Astrocyte of the spinal cord (primary cell): ENCODE measurements at regions not wholly inside any gene's neighbourhood (a gene's known extent, or its start where the extent isn't known, plus 50 kb on each side); places are given as distances from the start of the nearest gene placed in this dataset.

Experiments used
- DNase-seq: peaks from one replicate; pipeline ENCODE4 v3.0.0; 2011; ENCODE audit warnings: low read depth, low spot score
- H3K4me3 ChIP-seq: 2 replicates; pipeline ENCODE4 v1.5.1; 2011; ENCODE audit warnings: low read depth, mild to moderate bottlenecking, low read length, moderate library complexity
- in situ Hi-C: cut with HindIII; loops from 2 replicates; pipeline ENCODE4 v1.10.0; 2017; ENCODE audit warnings: low sequenced_read_pairs
- TF ChIP-seq, protein P1 (sequence below): IDR thresholded peaks from 2 replicates; pipeline ENCODE4 v1.5.1; 2012; ENCODE audit warnings: low read depth, mild to moderate bottlenecking, low read length, inconsistent platforms

DNA sequence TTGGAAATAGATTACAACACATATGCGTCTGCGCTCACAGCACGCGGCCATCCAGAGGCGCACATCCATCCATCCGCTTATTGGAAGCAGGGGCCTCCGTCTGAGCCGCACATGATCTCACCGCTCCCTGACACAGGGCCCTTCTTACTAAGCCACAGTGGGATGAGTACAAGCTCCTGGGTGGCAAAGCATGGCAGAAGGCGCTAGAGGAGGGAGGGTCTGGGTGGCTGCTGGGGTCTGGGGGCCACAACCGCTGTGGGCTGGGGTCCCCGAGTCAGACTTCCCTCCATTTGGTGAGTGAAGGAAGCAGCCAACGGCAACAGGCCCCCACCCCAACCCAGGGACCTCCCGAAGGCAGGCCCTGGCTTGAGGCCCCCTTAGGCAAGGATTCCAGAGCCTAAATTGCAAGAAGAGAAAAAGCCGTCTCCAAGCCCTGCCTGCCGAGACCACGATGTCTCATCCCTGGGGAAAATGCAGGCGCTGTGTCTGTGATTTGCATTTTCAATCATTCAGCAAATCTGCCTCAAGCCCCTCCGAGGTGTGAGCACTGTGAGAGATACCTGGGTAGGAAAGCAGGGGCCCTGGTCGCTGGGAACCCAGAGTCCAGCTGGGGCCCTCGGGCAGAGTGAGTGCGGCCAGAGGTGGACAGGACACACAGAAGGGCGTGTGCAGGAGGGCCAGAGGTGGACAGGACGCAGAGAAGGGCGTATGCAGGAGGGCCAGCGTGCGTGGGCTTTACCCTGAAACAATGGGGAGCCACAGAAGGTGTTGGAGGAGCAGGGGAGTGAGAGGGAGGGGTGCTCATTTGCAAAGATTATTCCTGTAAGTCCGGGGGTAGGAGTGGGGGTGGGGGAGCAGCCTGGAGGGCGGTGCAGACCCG, 135.7 kb downstream of the OLFM1 start:
- TF ChIP-seq, protein P1, sequence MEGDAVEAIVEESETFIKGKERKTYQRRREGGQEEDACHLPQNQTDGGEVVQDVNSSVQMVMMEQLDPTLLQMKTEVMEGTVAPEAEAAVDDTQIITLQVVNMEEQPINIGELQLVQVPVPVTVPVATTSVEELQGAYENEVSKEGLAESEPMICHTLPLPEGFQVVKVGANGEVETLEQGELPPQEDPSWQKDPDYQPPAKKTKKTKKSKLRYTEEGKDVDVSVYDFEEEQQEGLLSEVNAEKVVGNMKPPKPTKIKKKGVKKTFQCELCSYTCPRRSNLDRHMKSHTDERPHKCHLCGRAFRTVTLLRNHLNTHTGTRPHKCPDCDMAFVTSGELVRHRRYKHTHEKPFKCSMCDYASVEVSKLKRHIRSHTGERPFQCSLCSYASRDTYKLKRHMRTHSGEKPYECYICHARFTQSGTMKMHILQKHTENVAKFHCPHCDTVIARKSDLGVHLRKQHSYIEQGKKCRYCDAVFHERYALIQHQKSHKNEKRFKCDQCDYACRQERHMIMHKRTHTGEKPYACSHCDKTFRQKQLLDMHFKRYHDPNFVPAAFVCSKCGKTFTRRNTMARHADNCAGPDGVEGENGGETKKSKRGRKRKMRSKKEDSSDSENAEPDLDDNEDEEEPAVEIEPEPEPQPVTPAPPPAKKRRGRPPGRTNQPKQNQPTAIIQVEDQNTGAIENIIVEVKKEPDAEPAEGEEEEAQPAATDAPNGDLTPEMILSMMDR, result no peak

DNA sequence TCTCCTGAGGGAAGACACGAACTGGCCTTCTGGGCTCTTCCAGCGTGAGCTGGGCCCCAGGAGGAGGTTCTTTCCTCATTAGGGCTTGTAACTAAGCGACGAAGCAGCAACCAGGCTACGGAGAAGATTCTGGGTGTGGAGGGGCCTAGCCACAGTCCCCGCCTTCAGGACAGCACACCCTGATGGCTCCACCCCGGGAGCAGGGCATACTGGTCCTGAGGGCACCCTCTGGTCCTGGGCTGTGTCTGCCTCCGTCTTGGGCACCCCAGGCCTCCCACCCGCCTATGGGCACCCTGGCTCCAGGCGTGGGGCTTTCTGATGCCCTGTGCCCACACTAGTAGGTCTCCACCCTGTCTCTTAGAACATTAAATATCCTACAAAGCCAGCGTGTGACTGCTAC, 136.4 kb downstream of the OLFM1 start:
- TF ChIP-seq, protein P1, result no peak
- in situ Hi-C loops, result no loop called here
- DNase-seq, result no peak
- no peak overlapping the region for H3K4me3 ChIP-seq

More for the DNA sequence above, 135.7 kb downstream of the OLFM1 start:
- H3K4me3 ChIP-seq, result no peak overlapping the region
- in situ Hi-C loops, result no loop called here
- no peak for DNase-seq

DNA sequence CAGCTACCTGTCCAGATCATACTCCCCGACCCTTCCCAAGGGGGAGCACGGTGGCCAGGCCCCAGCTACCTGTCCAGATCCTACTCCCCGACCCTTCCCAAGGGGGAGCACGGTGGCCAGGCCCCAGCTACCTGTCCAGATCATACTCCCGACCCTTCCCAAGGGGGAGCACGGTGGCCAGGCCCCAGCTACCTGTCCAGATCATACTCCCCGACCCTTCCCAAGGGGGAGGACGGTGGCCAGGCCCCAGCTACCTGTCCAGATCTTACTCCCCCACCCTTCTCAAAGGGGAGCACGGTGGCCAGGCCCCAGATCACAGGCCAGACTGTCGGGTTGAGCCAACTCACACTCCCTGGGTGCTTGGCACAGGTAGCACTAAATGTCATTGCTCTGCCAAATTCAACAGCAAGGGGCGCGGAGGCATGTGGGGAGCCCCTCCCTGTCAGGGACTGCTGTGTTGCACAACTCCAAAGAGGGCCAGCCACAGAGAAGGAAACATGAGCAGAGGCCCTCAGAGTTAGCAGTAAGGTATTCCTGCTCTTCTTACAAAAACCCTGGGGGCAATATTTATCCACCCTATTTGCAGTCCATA, 136.9 kb downstream of the OLFM1 start:
- DNase-seq, result no peak
- TF ChIP-seq, protein P1, result no peak
- H3K4me3 ChIP-seq, result no peak overlapping the region
- in situ Hi-C loops, result no loop called here

DNA sequence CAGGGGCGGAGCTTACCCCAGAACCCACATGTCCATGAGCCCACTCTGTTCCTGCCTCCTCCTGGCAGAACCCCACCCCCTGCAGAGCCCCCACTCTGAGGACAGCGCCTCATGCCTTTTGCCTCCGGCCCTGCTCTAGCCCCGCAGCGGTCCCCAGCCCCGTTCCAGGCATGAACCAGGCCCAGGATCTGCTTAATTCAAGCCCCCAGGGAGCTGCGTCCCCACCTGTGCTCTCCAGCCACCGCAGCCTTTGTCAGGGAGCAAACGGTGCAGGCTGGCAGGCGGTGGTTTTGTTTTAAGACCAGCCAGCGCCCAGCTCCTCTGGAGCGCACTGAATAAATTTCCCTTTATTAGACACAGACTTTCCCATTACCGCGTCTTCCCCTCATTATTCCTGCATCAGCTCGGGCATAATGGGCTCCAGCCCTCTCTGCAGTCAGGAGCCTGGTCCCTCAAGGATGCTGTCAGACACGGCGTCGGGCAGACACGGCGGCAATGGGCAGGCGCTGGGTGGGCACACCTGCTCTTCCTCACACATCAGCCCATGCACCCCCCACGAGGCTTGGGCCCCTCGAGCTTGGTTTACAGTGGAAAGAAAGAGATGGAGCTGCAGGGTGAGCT, 137.6 kb downstream of the OLFM1 start:
- in situ Hi-C loops, result no loop called here
- TF ChIP-seq, protein P1, result no peak
- H3K4me3 ChIP-seq, result no peak overlapping the region
- no peak for DNase-seq

DNA sequence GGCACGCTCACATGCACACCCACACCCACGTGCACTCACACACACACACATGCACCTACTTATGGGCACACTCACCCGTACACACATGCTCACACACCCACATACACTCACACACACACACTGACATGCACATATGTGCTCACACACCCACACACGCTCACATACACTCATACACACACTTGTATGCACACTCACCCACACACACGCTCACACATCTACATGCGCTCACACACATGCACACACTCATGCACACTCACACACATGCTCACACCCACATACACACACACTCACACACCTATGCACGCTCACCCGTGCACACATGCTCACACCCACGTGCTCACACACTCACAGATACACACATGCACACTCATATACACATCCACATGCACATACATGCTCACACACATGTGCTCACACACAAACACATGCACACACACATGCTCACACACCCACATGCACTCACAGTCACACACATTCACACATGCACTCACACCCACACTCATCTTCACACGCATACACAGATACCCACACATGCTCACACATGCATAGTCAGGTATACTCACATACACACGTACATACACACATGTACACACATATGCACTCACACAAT, 138.3 kb downstream of the OLFM1 start:
- TF ChIP-seq, protein P1, result no peak
- H3K4me3 ChIP-seq, result no peak overlapping the region
- in situ Hi-C loops, result no loop called here
- no peak for DNase-seq

DNA sequence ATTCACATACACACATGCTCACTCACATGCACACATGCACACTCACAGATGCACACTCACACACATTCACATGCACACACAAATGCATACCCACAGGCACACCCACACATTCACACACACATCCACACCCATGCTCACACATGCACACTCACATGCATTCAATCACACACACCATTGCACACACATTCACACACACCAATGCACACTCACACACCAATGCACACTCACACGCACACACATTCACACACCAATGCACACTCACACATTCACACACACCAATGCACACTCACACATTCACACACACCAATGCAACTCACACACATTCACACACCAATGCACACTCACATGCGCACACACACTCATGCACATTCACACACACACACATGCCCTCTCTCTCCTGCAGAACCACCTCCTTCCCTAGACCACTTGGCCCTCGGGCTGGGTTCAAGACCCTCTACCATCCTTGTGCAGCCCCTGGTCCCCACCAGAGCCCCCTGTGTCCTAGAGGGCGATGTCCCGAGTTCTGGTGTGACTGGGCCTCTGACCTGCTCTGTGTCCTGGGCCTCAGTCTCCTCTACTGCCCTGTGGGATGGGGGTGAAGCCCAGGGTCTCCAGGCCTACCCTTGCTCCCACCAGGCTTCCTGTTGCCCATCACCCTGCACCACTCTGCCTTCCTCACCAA, 139.0 kb downstream of the OLFM1 start:
- TF ChIP-seq, protein P1, result no peak

More for the DNA sequence above, 139.0 kb downstream of the OLFM1 start:
- no peak overlapping the region for H3K4me3 ChIP-seq
- in situ Hi-C loops, result no loop called here
- no peak for DNase-seq
